ENCODE measurements at regions not wholly inside any gene's neighbourhood (a gene's known extent, or its start where the extent isn't known, plus 50 kb on each side); places are given as distances from the start of the nearest gene placed in this dataset.

- no peak for DNase-seq (ENCODE audit: low read depth)
- no peak overlapping the region for H3K4me3 ChIP-seq (ENCODE audit: low read depth, low read length)
- no peak for TF ChIP-seq CTCF (IDR thresholded peaks at IDR 0.05; ENCODE audit: control insufficient read depth, extremely low read depth, insufficient read depth)
Measured at GRCh38 chr4:179095585-179096221, 1653.5 kb upstream of the AGA start.

- H3K4me3 ChIP-seq (ENCODE audit: low read depth, low read length): no peak overlapping the region
- no peak for TF ChIP-seq CTCF (IDR thresholded peaks at IDR 0.05; ENCODE audit: control insufficient read depth, extremely low read depth, insufficient read depth)
- DNase-seq (ENCODE audit: low read depth): no peak
Measured at GRCh38 chr4:179097741-179098140, 1655.5 kb upstream of the AGA start.

GRCh38 chr4:179110356-179110755 is 1668.1 kb upstream of the AGA start:
- no peak overlapping the region for H3K4me3 ChIP-seq (ENCODE audit: low read depth, low read length)
- no peak for DNase-seq (ENCODE audit: low read depth)
- no peak for TF ChIP-seq CTCF (IDR thresholded peaks at IDR 0.05; ENCODE audit: control insufficient read depth, extremely low read depth, insufficient read depth)

GRCh38 chr4:179110816-179111215 is 1668.6 kb upstream of the AGA start:
- no peak for DNase-seq (ENCODE audit: low read depth)
- TF ChIP-seq CTCF (IDR thresholded peaks at IDR 0.05; ENCODE audit: control insufficient read depth, extremely low read depth, insufficient read depth): no peak
- H3K4me3 ChIP-seq (ENCODE audit: low read depth, low read length): no peak overlapping the region

- no peak overlapping the region for H3K4me3 ChIP-seq (ENCODE audit: low read depth, low read length)
- TF ChIP-seq CTCF (IDR thresholded peaks at IDR 0.05; ENCODE audit: control insufficient read depth, extremely low read depth, insufficient read depth): no peak
- no peak for DNase-seq (ENCODE audit: low read depth)
Measured at GRCh38 chr4:179112441-179113170, 1670.4 kb upstream of the AGA start.

- no peak for TF ChIP-seq CTCF (IDR thresholded peaks at IDR 0.05; ENCODE audit: control insufficient read depth, extremely low read depth, insufficient read depth)
- DNase-seq (ENCODE audit: low read depth): no peak
- no peak overlapping the region for H3K4me3 ChIP-seq (ENCODE audit: low read depth, low read length)
Measured at GRCh38 chr4:179114615-179115014, 1672.4 kb upstream of the AGA start.

Measured in LNCaP clone FGC (cell line).